ENCODE measurements at regions not wholly inside any gene's neighbourhood (a gene's known extent, or its start where the extent isn't known, plus 50 kb on each side); places are given as distances from the start of the nearest gene placed in this dataset.

- no peak for TF ChIP-seq CTCF (IDR thresholded peaks at IDR 0.05; ENCODE audit: insufficient read depth, low read length, poor library complexity, severe bottlenecking)
- Histone ChIP-seq H3K4me3 (ENCODE audit: low read depth, low read length) (no peak overlapping the region), H3K36me3 (ENCODE audit: control insufficient read depth, insufficient read depth, low read length) (no peaks in the 10 kb centered on the region), H3K27me3 (ENCODE audit: control insufficient read depth, insufficient read depth, low read length) (no peaks in the 10 kb centered on the region)
- no peak for DNase-seq (ENCODE audit: low read depth)
Measured at GRCh38 chr21:16069178-16070112, 339.7 kb downstream of the USP25 start.

GRCh38 chr21:16070207-16070651 lies 340.4 kb downstream of the USP25 start:
- no peak for TF ChIP-seq CTCF (IDR thresholded peaks at IDR 0.05; ENCODE audit: insufficient read depth, low read length, poor library complexity, severe bottlenecking)
- Histone ChIP-seq H3K27me3 (ENCODE audit: control insufficient read depth, insufficient read depth, low read length) (no peaks in the 10 kb centered on the region), H3K4me3 (ENCODE audit: low read depth, low read length) (no peak overlapping the region), H3K36me3 (ENCODE audit: control insufficient read depth, insufficient read depth, low read length) (no peaks in the 10 kb centered on the region)
- no peak for DNase-seq (ENCODE audit: low read depth)

GRCh38 chr21:16071092-16071491 lies 341.3 kb downstream of the USP25 start:
- Histone ChIP-seq H3K27me3 (ENCODE audit: control insufficient read depth, insufficient read depth, low read length) (no peaks in the 10 kb centered on the region), H3K4me3 (ENCODE audit: low read depth, low read length) (no peak overlapping the region), H3K36me3 (ENCODE audit: control insufficient read depth, insufficient read depth, low read length) (no peaks in the 10 kb centered on the region)
- no peak for TF ChIP-seq CTCF (IDR thresholded peaks at IDR 0.05; ENCODE audit: insufficient read depth, low read length, poor library complexity, severe bottlenecking)
- no peak for DNase-seq (ENCODE audit: low read depth)

DNA sequence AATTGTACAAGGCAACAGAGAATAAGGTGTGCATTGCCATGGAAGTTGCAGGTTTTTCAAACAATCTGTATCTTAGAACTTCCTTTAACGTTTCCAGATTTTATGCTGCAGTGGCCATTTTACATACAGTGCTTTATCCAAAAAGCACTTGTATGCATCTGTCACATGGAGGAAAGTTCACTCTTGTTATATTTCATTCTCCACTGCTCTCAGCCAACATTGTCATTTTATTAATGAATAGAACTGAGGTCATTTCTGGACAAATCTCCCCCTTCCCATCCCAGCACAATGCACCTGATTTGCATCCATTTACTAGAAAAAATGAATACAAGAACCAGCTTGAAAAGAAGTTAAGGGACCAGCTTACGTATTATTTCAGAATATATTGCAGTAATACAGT lies 342.0 kb downstream of the USP25 start:
- no peak for TF ChIP-seq CTCF (IDR thresholded peaks at IDR 0.05; ENCODE audit: insufficient read depth, low read length, poor library complexity, severe bottlenecking)
- H3K4me3 ChIP-seq (ENCODE audit: low read depth, low read length): no peak overlapping the region
- no peaks in the 10 kb centered on the region for H3K36me3 ChIP-seq (ENCODE audit: control insufficient read depth, insufficient read depth, low read length)
- no peak for DNase-seq (ENCODE audit: low read depth)
- H3K27me3 ChIP-seq (ENCODE audit: control insufficient read depth, insufficient read depth, low read length): no peaks in the 10 kb centered on the region

- no peak for DNase-seq (ENCODE audit: low read depth)
- no peak for TF ChIP-seq CTCF (IDR thresholded peaks at IDR 0.05; ENCODE audit: insufficient read depth, low read length, poor library complexity, severe bottlenecking)
- Histone ChIP-seq H3K36me3 (ENCODE audit: control insufficient read depth, insufficient read depth, low read length) (no peaks in the 10 kb centered on the region), H3K4me3 (ENCODE audit: low read depth, low read length) (no peak overlapping the region), H3K27me3 (ENCODE audit: control insufficient read depth, insufficient read depth, low read length) (no peaks in the 10 kb centered on the region)
Measured at GRCh38 chr21:16072221-16072620, 342.4 kb downstream of the USP25 start.
